Ishikawa (cell line): ENCODE measurements at regions not wholly inside any gene's neighbourhood (a gene's known extent, or its start where the extent isn't known, plus 50 kb on each side); places are given as distances from the start of the nearest gene placed in this dataset.

Source experiments
- CEBPB ChIP-seq: IDR thresholded peaks from 2 replicates; pipeline ENCODE4 v1.6.1; 2012
- CREB1 ChIP-seq: IDR thresholded peaks from 2 replicates; pipeline ENCODE4 v1.6.1; 2012; ENCODE audit warnings: low read depth
- EGR1 ChIP-seq: IDR thresholded peaks from 2 replicates; pipeline ENCODE4 v1.6.1; 2012
- EP300 ChIP-seq: IDR thresholded peaks from 2 replicates; pipeline ENCODE4 v1.6.1; 2012; ENCODE audit warnings: borderline replicate concordance
- FOXM1 ChIP-seq: IDR thresholded peaks from 2 replicates; pipeline ENCODE4 v1.6.1; 2012; ENCODE audit warnings: low read depth, borderline replicate concordance
- NFIC ChIP-seq: IDR thresholded peaks from 2 replicates; pipeline ENCODE4 v1.6.1; 2012
- RAD21 ChIP-seq: IDR thresholded peaks from 2 replicates; pipeline ENCODE4 v1.6.1; 2012; ENCODE audit warnings: low read depth
- REST ChIP-seq: IDR thresholded peaks from 2 replicates; pipeline ENCODE4 v1.6.1; 2012; ENCODE audit warnings: low read depth, mild to moderate bottlenecking
- TAF1 ChIP-seq: IDR thresholded peaks from 2 replicates; pipeline ENCODE4 v1.6.1; 2012; ENCODE audit warnings: low read depth, mild to moderate bottlenecking
- TCF12 ChIP-seq: IDR thresholded peaks from 2 replicates; pipeline ENCODE4 v1.6.1; 2012; ENCODE audit warnings: low read depth
- TEAD4 ChIP-seq: IDR thresholded peaks from 2 replicates; pipeline ENCODE4 v1.6.1; 2012
- USF1 ChIP-seq: IDR thresholded peaks from 2 replicates; pipeline ENCODE4 v1.6.1; 2012
- YY1 ChIP-seq: IDR thresholded peaks from 2 replicates; pipeline ENCODE4 v1.6.1; 2012; ENCODE audit warnings: low read depth
- ZBTB7A ChIP-seq: IDR thresholded peaks from 2 replicates; pipeline ENCODE4 v1.6.1; 2012; ENCODE audit warnings: low read depth
- TF ChIP-seq, protein P1 (sequence below): IDR thresholded peaks from 2 replicates; pipeline ENCODE4 v1.6.1; 2012

- no peak for TF ChIP-seq NFIC
- TF ChIP-seq RAD21: no peak
- no peak for TF ChIP-seq CEBPB
- TF ChIP-seq TCF12: no peak
- TF ChIP-seq, protein P1, sequence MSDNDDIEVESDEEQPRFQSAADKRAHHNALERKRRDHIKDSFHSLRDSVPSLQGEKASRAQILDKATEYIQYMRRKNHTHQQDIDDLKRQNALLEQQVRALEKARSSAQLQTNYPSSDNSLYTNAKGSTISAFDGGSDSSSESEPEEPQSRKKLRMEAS: no peak
- no peak for TF ChIP-seq TAF1
Observed at GRCh38 chr11:109061394-109061793, 360.6 kb upstream of the C11orf87 start.

- TF ChIP-seq ZBTB7A (no peak), REST (no peak), RAD21 (no peak), YY1 (no peak)
- TF ChIP-seq, protein P1: no peak
Observed at GRCh38 chr11:109062445-109062844, 359.5 kb upstream of the C11orf87 start.

GRCh38 chr11:109062871-109063270 is 359.1 kb upstream of the C11orf87 start:
- no peak for TF ChIP-seq TAF1
- TF ChIP-seq YY1: no peak
- no peak for TF ChIP-seq REST
- no peak for TF ChIP-seq EP300
- no peak for TF ChIP-seq EGR1
- no peak for TF ChIP-seq CEBPB
- TF ChIP-seq NFIC: no peak
- TF ChIP-seq CREB1: no peak
- no peak for TF ChIP-seq TCF12
- TF ChIP-seq TEAD4: no peak
- no peak for TF ChIP-seq RAD21
- no peak for TF ChIP-seq ZBTB7A
- TF ChIP-seq FOXM1: no peak
- TF ChIP-seq, protein P1: no peak
- TF ChIP-seq USF1: no peak

GRCh38 chr11:109071262-109071661 is 350.7 kb upstream of the C11orf87 start:
- no peak for TF ChIP-seq TCF12
- no peak for TF ChIP-seq EGR1
- TF ChIP-seq NFIC: no peak
- TF ChIP-seq TEAD4: no peak
- TF ChIP-seq, protein P1: no peak
- TF ChIP-seq ZBTB7A: no peak
- TF ChIP-seq FOXM1: no peak
- no peak for TF ChIP-seq RAD21
- no peak for TF ChIP-seq YY1
- no peak for TF ChIP-seq EP300
- no peak for TF ChIP-seq CREB1
- no peak for TF ChIP-seq CEBPB
- TF ChIP-seq TAF1: no peak
- no peak for TF ChIP-seq USF1
- no peak for TF ChIP-seq REST
